Lower leg skin (tissue), 4 donors: ENCODE measurements at regions not wholly inside any gene's neighbourhood (a gene's known extent, or its start where the extent isn't known, plus 50 kb on each side); places are given as distances from the start of the nearest gene placed in this dataset.

Experiments
- DNase-seq, 2 donors: peaks; one replicate each; pipeline ENCODE4 v3.0.0-alpha.2; 2019; ENCODE audit warnings: low spot score in 2 of 2
- H3K4me3 ChIP-seq: fragments of 200-600 bp; sonication (generic); 2 replicates; pipeline ENCODE4 v1.5.1; 2017; ENCODE audit warnings: mild to moderate bottlenecking, low read depth; ENCODE audit not compliant: poor library complexity, severe bottlenecking
- POLR2A ChIP-seq, 2 donors: fragments of 450-650 bp; IDR thresholded peaks; one replicate each; pipeline ENCODE4 v1.6.1; 2016 to 2017; ENCODE audit warnings: antibody characterized with exemption in 2 of 2, mild to moderate bottlenecking in 1 of 2, moderate library complexity in 1 of 2
- WGBS, 2 donors: methylation state at CpG; one replicate each; pipeline ENCODE4 v1.1.5; 2018; 5-methylcytosine and 5-hydroxymethylcytosine counted together
- intact Hi-C: fragments of 100-400 bp; cut with DNase I; formaldehyde crosslinking; loops from one replicate; pipeline ENCODE4 v1.15.0; 2023; ENCODE audit warnings: low total_unique reads
- TF ChIP-seq, protein P1 (sequence below), 3 donors: fragments of 450-650 bp; IDR thresholded peaks; one replicate each; pipeline ENCODE4 v1.5.1; 2016; ENCODE audit warnings: antibody characterized with exemption in 3 of 3, mild to moderate bottlenecking in 3 of 3, moderate library complexity in 2 of 3

DNA sequence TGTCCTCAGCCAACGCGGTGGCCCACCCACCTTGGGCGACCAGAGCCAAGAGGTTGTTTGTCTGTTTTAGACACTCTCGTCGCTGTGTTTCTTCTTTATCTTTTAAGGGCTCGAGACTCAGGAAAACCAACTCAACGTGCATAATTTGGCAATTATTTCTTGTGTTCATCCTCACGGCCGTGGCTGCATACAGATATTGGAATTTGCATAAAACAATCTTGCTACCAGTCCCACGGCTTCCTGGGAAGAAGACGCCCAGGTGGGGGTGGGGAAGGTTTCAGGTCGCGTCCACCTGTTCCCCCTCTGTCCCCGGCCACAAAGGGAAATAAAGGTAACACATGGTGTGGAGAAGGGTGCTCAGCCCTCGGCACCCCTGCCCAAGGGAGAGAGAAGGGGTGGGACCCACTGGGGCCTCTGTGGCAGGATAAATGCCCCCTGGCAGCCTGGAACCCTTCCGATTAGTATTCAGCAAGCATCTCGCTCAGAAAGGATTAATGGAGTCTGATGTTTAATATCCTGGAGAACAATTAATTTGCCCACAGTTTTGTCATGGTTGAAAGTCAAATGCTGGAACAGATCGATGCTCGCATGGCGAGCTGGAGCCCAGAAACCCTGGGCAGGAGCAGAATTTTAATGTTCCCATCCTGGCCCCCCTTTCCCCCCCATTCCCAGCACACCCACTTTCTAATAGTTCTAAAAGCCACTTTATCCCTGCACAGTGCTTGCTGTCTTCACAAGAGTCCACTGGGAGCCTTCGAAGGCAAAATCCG, 359.7 kb downstream of the MN1 start:
- WGBS, 2 donors, result 65% methylated on average over 22 of the region's 22 CpGs
- intact Hi-C loops, result no loop called here
- no peak for TF ChIP-seq POLR2A (IDR thresholded peaks at IDR 0.05)
- TF ChIP-seq, protein P1, sequence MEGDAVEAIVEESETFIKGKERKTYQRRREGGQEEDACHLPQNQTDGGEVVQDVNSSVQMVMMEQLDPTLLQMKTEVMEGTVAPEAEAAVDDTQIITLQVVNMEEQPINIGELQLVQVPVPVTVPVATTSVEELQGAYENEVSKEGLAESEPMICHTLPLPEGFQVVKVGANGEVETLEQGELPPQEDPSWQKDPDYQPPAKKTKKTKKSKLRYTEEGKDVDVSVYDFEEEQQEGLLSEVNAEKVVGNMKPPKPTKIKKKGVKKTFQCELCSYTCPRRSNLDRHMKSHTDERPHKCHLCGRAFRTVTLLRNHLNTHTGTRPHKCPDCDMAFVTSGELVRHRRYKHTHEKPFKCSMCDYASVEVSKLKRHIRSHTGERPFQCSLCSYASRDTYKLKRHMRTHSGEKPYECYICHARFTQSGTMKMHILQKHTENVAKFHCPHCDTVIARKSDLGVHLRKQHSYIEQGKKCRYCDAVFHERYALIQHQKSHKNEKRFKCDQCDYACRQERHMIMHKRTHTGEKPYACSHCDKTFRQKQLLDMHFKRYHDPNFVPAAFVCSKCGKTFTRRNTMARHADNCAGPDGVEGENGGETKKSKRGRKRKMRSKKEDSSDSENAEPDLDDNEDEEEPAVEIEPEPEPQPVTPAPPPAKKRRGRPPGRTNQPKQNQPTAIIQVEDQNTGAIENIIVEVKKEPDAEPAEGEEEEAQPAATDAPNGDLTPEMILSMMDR (IDR thresholded peaks at IDR 0.05), result no peak

DNA sequence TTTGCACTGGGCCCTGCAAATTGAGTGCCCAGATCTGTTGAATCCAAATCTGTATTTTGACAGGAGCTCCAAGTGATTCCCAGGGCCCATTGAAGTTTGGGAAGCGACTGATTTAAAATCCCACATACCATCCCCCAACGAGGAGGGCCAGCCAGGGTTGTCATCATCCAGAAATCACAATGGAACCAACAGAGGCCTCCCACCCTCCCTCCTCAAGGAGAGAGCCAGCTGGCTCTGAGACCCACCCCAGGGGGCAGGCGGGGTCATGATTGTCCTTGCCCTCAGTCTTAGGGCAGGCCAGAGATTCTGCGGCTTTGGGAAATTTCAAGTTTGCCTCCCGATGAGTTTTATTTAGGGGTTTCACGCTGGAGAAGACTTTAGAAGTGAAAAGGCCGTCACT, 358.2 kb downstream of the MN1 start:
- DNase-seq, result no peak
- 63 to 68% methylated on average over 7 of the region's 7 CpGs for WGBS, 2 donors
- no peak for TF ChIP-seq POLR2A (IDR thresholded peaks at IDR 0.05)
- TF ChIP-seq, protein P1 (IDR thresholded peaks at IDR 0.05), result no peak
- intact Hi-C loops, result no loop called here
- no peak overlapping the region for H3K4me3 ChIP-seq

More for the DNA sequence above, 359.7 kb downstream of the MN1 start:
- H3K4me3 ChIP-seq, result no peak overlapping the region
- no peak for DNase-seq

DNA sequence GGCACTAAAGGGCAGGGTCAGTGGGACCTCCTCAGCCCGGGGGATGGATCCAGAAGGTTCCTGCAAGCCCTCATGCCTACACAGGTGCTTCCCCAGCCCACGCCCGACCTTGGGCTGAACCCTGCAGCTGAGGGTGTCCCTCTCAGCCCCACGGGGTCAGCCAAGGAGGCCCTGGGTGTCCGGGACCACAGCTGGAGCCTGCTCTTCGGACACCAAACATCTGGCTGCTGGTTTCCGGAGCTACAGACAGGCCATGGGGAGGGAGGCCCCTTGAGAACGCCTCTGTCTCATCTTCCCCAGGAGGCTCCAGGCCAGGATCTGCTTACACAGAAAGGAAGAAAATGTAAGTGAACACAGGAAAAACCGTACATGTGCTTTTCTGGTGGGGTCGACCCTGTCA, 355.7 kb downstream of the MN1 start:
- WGBS, 2 donors, result 56 to 58% methylated on average over 10 of the region's 10 CpGs
- H3K4me3 ChIP-seq, result no peak overlapping the region
- no peak for DNase-seq
- no peak for TF ChIP-seq POLR2A (IDR thresholded peaks at IDR 0.05)
- TF ChIP-seq, protein P1 (IDR thresholded peaks at IDR 0.05), result no peak
- intact Hi-C loops, result no loop called here

DNA sequence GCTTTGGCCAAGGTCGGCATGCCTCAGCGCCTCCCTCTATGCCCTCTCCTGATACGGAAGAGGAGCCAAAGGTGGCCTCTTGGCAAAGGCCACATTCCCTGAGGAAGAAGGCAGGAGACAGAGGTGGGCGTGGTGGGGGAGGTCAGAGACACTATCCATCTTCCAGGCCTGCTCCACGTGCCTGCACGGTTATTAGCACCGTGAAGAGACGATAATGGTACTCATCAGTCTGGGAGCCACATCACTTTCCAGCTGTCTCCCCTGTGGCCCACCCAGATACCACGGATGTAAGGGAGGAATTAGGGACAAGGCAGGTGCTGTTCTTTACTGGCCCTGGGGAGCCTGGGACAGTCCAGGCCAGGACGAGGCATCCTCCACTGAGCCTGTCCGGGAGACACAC, 354.3 kb downstream of the MN1 start:
- intact Hi-C loops, result no loop called here
- no peak overlapping the region for H3K4me3 ChIP-seq
- DNase-seq, result no peak
- TF ChIP-seq, protein P1 (IDR thresholded peaks at IDR 0.05), result no peak
- no peak for TF ChIP-seq POLR2A (IDR thresholded peaks at IDR 0.05)
- WGBS, 2 donors, result 86 to 89% methylated on average over 11 of the region's 11 CpGs

DNA sequence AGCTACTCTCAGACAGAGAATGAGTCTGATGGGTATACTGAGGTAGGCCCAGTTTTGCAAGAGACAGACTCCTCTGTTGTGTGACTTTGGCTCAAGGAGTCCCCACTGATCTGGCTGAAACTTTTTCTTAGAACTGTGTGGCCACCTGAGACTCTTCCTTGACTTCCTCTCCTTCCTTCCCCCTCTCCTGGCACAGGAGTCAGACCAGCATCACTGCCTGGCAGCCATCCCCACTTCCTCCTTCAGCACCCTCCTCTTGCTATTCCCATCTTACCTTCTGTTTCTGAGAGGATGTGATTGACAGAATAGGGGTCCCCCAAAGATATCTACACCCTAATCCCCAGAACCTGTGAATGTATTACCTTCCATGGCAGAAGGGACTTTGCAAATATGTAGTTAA, 351.1 kb downstream of the MN1 start:
- no peak for TF ChIP-seq POLR2A (IDR thresholded peaks at IDR 0.05)
- TF ChIP-seq, protein P1 (IDR thresholded peaks at IDR 0.05), result no peak

DNA sequence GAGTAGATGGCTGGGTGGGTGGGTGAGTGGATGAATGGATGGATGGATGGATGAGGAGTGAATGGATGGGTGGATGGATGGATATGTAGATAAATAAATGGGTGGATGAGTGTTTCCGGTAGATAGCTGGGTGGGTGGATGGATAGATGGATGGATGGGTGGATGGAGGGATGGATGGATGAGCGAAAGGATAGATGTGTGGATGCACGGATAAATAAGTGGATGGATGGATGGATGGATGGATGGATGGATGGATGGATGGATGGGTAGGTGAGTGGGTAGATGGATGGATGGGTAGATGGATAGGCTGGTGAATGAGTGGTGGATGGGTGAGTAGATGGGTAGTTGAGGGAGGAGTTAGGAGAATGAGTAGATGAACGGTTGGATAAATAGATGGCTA, 349.3 kb downstream of the MN1 start:
- DNase-seq, result no peak
- TF ChIP-seq, protein P1 (IDR thresholded peaks at IDR 0.05), result no peak
- TF ChIP-seq POLR2A (IDR thresholded peaks at IDR 0.05), result no peak
- H3K4me3 ChIP-seq, result no peak overlapping the region
- intact Hi-C loops, result no loop called here
- 90 to 94% methylated on average over 4 of the region's 4 CpGs for WGBS, 2 donors

More for the DNA sequence above, 351.1 kb downstream of the MN1 start:
- intact Hi-C loops, result no loop called here
- no peak overlapping the region for H3K4me3 ChIP-seq
- DNase-seq, result no peak
